ENCODE measurements at regions not wholly inside any gene's neighbourhood (a gene's known extent, or its start where the extent isn't known, plus 50 kb on each side); places are given as distances from the start of the nearest gene placed in this dataset.
"Not testable (repeated sequence)": the region's sequence is repeated elsewhere in the genome, so short reads cannot be mapped to it uniquely, and the experiment has no call there.

DNA sequence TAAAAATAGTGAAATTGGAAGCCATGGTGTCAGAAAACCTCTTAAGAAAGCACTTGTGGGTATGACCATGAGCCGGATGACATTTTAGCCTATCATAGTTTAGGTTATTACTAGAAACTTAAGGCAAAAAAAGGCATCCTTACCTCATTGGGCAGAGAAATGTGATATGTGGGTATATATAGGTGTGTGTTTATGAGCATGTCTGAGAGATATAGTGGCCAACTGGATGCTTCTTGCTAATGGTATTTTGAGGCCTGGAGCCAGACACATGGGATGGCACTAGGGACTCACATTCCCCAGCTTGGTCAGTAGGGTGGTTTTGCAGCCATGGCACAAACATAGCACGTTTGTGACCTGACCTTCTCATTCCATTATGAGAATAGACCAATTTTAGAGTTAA lies 295.6 kb upstream of the MEF2C start:
- Mint-ChIP-seq H3K4me3 (no peak overlapping the region), H3K36me3 (ENCODE audit: low read depth) (no peaks in the 10 kb centered on the region), H3K9me3 (no peaks in the 10 kb centered on the region), H3K4me1 (ENCODE audit: low read depth) (no peaks in the 10 kb centered on the region), H3K27me3 (no peaks in the 10 kb centered on the region), H3K27ac (no peak overlapping the region)
- intact Hi-C loops (cut with micrococcal nuclease) = no loop called here

DNA sequence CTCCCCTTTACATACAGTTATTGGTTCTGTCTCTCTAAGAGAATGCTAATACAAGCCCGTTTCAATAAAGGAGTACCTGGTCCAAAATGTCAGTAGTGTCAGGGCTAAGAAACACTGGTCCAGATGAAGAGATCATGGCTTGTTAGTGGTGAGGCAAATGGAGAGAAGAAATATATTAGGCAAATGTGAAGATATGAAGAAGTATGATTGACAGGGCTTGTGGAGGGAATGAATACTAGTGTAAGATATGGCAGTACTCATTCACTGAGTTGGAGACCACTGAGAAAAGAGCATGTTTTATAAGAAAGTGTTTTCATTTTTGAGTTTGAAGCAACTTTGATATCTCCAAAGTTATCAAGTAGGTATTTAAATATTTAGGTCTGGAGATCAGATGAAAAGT lies 290.5 kb upstream of the MEF2C start:
- Mint-ChIP-seq H3K4me3 (no peak overlapping the region), H3K27ac (no peak overlapping the region), H3K27me3 (no peaks in the 10 kb centered on the region), H3K9me3 (peaks cover 7% of the 10 kb centered on the region), H3K4me1 (ENCODE audit: low read depth) (no peaks in the 10 kb centered on the region), H3K36me3 (ENCODE audit: low read depth) (no peaks in the 10 kb centered on the region)
- intact Hi-C loops (cut with micrococcal nuclease) = no loop called here

DNA sequence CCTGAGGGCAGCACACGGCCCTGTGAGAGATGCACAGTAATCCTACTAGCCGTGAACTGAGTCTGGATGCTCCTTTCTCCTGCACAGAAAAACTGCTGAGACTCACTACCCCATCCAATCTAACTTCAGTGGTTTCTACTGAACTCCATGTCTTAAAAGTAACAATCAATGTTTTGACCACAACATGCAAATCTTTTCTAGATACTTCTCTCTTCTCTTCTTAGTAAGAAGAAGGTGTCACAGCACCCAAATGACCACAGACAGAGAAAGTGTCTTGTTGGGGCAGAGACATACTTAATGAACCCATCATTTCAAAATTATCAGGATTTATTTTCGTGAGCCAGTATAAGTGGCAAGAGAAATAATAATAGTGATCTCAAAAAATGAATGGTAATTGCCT lies 285.8 kb upstream of the MEF2C start:
- H3K27ac Mint-ChIP-seq = no peak overlapping the region
- H3K4me3 Mint-ChIP-seq = no peak overlapping the region

DNA sequence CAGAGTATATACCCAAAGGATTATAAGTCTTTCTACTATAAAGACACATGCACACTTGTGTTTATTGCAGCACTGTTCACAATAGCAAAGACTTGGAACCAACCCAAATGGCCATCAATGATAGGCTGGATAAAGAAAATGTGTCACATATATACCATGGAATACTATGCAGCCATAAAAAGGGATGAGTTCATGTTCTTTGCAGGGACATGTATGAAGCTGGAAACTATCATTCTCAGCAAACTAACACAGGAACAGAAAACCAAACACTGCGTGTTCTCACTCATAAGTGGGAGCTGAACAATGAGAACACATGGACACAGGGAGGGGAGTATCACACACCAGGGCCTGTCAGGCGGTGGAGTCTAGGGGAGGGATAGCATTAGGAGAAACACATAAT lies 281.7 kb upstream of the MEF2C start:
- intact Hi-C loops (cut with micrococcal nuclease); H3K27ac Mint-ChIP-seq; H3K4me1 Mint-ChIP-seq (ENCODE audit: low read depth); H3K36me3 Mint-ChIP-seq (ENCODE audit: low read depth); H3K4me3 Mint-ChIP-seq; H3K27me3 Mint-ChIP-seq: not testable (repeated sequence)
- peaks cover 24% of the 10 kb centered on the region for H3K9me3 Mint-ChIP-seq

More for the DNA sequence above, 285.8 kb upstream of the MEF2C start:
- Mint-ChIP-seq H3K4me1 (ENCODE audit: low read depth) (no peaks in the 10 kb centered on the region), H3K9me3 (peaks cover 7% of the 10 kb centered on the region), H3K27me3 (no peaks in the 10 kb centered on the region), H3K36me3 (ENCODE audit: low read depth) (no peaks in the 10 kb centered on the region)
- intact Hi-C loops (cut with micrococcal nuclease) = no loop called here

DNA sequence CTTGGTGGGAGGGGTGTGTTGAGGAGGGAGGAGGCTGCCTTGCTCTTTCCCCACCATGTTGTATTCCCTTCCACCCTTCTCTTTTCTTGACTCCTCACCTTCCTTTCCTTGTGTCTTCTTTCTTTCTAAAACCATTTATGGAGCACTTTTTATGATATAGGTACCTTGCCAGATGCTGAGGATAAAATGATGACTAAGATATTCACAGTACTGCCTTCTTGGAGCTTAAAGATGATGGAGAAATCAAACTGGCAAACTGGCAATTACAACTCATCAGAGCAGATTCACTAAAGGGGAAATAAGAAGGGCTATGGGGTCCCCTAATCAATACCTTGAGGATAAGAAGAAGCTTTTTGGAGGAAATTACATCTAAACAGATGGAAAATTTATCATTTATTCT lies 273.2 kb upstream of the MEF2C start:
- no peak overlapping the region for H3K27ac Mint-ChIP-seq
- intact Hi-C loops (cut with micrococcal nuclease) = no loop called here
- H3K9me3 Mint-ChIP-seq = peaks cover 18% of the 10 kb centered on the region
- H3K36me3 Mint-ChIP-seq (ENCODE audit: low read depth) = no peaks in the 10 kb centered on the region
- no peaks in the 10 kb centered on the region for H3K27me3 Mint-ChIP-seq
- no peak overlapping the region for H3K4me3 Mint-ChIP-seq
- no peaks in the 10 kb centered on the region for H3K4me1 Mint-ChIP-seq (ENCODE audit: low read depth)

DNA sequence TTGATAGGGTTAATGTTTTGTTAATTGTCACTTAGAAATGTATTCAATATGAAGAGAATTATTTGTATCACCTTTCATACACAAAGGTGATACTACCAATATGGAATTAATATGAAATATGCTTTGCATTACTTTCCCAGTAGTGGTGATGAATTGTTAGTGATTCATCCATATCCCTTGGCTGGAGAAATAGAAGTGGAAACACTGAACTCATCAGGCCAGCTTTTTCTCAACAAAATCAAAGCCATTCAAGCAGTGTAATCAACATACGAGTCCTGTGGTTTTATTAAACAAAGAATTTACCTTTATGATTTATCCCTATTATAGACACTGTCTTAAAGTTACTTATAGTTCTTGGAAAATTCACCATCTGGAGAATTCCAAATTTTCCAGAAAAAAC lies 264.0 kb upstream of the MEF2C start:
- Mint-ChIP-seq H3K4me1 (ENCODE audit: low read depth) (no peaks in the 10 kb centered on the region), H3K9me3 (no peaks in the 10 kb centered on the region), H3K27me3 (no peaks in the 10 kb centered on the region), H3K4me3 (no peak overlapping the region), H3K27ac (no peak overlapping the region), H3K36me3 (ENCODE audit: low read depth) (no peaks in the 10 kb centered on the region)
- intact Hi-C loops (cut with micrococcal nuclease) = no loop called here

DNA sequence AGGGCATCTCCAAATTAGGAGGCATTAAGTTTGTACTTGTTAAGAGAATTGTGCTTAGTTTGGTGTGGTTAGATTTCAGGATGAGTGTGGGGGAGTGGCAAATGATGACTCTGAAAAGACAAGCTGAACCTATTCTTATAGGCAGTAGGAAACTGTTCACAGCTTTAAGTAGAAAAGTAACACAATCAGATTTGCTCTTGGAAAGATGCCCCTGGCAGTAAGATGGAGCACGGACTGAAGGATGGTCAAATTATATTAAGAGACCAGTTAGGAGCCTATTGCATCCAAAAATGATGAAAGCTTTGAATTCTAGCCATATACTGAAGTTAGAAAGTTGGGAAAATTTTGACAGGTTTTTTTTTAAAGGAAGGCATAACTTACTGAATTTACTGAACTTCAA lies 254.2 kb upstream of the MEF2C start:
- Mint-ChIP-seq H3K9me3 (peaks cover 6% of the 10 kb centered on the region), H3K4me3 (no peak overlapping the region), H3K36me3 (ENCODE audit: low read depth) (no peaks in the 10 kb centered on the region), H3K4me1 (ENCODE audit: low read depth) (no peaks in the 10 kb centered on the region), H3K27me3 (no peaks in the 10 kb centered on the region), H3K27ac (no peak overlapping the region)
- intact Hi-C loops (cut with micrococcal nuclease) = no loop called here

DNA sequence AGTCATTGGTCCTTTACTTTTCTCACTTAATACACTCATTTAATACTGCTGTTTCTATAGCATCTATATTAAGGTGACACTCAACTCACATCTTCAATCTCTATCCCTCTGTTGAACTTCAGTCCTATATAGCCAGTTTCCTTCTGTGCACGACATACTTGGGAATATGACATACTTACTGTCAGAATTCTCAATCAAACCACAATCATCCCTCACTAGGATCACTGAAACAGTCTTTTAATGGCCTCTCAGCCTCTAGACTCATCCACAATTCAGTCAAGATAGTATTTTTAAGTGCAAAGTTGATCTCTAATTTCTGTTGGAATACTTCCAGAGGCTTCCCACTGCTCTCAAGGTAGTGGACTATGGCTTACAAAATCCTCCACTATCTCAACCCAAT lies 251.0 kb upstream of the MEF2C start:
- Mint-ChIP-seq H3K27me3 (no peaks in the 10 kb centered on the region), H3K9me3 (no peaks in the 10 kb centered on the region), H3K4me1 (ENCODE audit: low read depth) (no peaks in the 10 kb centered on the region), H3K4me3 (no peak overlapping the region), H3K27ac (no peak overlapping the region), H3K36me3 (ENCODE audit: low read depth) (no peaks in the 10 kb centered on the region)
- intact Hi-C loops (cut with micrococcal nuclease) = no loop called here

DNA sequence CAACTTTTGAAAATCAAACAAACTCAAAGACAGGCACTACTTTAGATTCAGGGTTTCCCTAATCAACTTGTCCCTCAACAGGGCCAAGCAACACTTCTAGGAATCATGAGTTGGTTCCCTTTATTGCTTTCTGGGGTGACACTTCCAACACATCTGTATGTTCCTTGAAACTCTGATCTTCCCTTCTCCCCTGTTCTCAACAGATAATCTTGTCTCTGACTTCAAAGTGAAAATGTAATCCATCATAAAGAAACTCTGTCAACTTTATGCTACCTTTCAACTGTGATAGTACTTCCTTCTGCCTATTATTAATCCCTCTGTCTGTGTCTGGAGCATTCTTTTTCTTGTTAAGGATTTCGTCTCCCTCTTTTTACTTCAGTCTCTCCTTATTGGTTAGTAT lies 250.1 kb upstream of the MEF2C start:
- H3K27me3 Mint-ChIP-seq = no peaks in the 10 kb centered on the region
- no peaks in the 10 kb centered on the region for H3K36me3 Mint-ChIP-seq (ENCODE audit: low read depth)
- intact Hi-C loops (cut with micrococcal nuclease) = no loop called here
- H3K4me1 Mint-ChIP-seq (ENCODE audit: low read depth) = peaks cover 4% of the 10 kb centered on the region
- H3K9me3 Mint-ChIP-seq = no peaks in the 10 kb centered on the region
- no peak overlapping the region for H3K27ac Mint-ChIP-seq
- no peak overlapping the region for H3K4me3 Mint-ChIP-seq

DNA sequence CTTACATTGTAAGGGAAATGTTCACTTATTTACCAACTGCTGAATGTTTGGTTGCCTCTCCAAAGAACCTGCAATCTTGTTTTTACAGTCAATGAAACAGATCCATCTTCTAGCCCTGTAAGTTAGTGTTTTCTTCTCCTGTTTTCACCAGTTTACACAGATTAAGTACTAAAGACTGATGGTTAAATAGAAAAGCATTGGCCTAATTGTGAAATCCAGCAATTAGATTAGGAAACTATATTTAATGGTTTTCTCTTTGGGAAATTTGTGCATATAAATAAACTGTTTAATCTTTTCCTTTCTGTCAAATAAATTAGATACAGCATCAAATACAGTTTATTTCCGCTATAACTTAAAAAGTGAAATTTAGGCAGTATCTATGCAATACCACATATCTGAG lies 247.9 kb upstream of the MEF2C start:
- Mint-ChIP-seq H3K4me3 (no peak overlapping the region), H3K27me3 (no peaks in the 10 kb centered on the region), H3K27ac (no peak overlapping the region), H3K4me1 (ENCODE audit: low read depth) (peaks cover 7% of the 10 kb centered on the region), H3K9me3 (no peaks in the 10 kb centered on the region), H3K36me3 (ENCODE audit: low read depth) (no peaks in the 10 kb centered on the region)
- intact Hi-C loops (cut with micrococcal nuclease) = no loop called here

DNA sequence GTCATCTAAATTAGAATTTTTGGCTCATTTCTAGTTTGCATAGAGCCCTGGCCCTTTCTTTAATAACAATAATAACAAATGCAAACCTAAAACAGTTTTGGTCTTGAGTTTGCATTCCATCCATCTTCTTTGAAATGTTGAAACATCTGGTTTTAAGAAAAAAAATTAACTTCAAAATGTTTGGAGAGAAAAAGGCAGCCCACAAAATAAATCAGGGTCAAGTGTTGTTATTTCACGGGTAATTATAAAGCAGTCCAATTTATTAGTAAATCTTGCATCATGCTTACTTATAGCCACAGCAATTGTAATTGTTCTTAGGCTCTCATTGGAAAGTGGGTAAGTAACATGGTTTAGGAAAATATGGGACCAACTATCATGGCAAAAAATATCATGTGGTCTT lies 247.0 kb upstream of the MEF2C start:
- Mint-ChIP-seq H3K4me1 (ENCODE audit: low read depth) (peaks cover 7% of the 10 kb centered on the region), H3K27ac (no peak overlapping the region), H3K9me3 (no peaks in the 10 kb centered on the region), H3K4me3 (no peak overlapping the region), H3K36me3 (ENCODE audit: low read depth) (no peaks in the 10 kb centered on the region), H3K27me3 (no peaks in the 10 kb centered on the region)
- intact Hi-C loops (cut with micrococcal nuclease) = no loop called here

DNA sequence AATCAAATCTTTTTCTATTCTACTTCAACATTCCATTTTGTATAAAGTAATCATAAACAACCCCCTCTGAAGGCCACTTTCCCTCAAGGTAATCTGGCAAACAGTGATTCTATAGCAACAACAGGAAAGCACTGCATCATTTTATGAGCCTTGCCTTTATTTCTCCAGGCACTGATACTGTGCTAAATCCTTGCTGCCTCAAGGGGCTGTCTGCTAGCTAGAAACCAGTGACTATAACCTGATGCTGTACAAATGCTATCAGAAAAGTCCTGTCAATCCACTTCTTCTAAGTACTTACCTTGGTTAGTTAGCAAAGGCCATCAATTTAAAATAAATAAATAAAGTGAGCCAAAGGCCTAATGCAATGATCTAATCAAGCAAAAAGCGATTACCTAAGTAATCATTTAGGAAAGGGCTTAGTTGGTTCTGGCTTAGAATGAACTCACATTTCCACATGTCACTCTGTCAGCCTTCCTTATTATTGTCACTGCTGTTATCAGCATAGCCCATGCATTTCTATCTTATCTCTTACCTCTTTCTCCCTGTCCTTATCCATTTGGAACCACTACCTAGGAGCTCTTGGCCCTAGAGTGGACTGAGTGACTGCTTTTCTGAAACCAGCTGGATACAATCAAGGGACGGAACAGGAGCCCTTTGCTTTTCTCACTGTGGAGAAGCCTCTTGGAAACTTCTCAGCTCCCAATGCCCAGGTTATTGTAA lies 246.1 kb upstream of the MEF2C start:
- Mint-ChIP-seq H3K4me1 (ENCODE audit: low read depth) (peaks cover 7% of the 10 kb centered on the region), H3K27ac (no peak overlapping the region), H3K27me3 (no peaks in the 10 kb centered on the region), H3K4me3 (no peak overlapping the region), H3K9me3 (no peaks in the 10 kb centered on the region), H3K36me3 (ENCODE audit: low read depth) (no peaks in the 10 kb centered on the region)
- intact Hi-C loops (cut with micrococcal nuclease) = no loop called here

DNA sequence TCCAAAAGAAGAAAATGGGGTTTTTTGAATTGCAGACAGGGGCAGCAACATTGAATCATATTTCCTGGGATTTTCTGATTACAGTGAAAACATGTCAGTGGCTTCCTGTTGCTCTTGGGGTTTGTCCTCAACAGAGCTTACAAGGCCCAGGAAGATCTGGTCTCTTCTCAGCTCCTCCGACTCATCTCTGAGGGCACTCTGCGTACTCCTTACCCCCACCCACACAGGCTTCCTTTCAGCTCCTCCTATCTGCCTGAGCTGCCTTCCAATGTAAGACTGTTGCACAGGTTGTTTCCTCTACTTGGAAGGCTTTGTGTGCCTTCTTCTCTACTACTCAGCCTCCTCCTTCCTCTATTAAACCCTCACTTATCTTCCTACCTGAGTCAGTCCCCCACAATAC lies 245.1 kb upstream of the MEF2C start:
- no peaks in the 10 kb centered on the region for H3K36me3 Mint-ChIP-seq (ENCODE audit: low read depth)
- no peak overlapping the region for H3K4me3 Mint-ChIP-seq
- H3K27me3 Mint-ChIP-seq = no peaks in the 10 kb centered on the region
- intact Hi-C loops (cut with micrococcal nuclease) = no loop called here
- H3K4me1 Mint-ChIP-seq (ENCODE audit: low read depth) = peaks cover 10% of the 10 kb centered on the region
- H3K27ac Mint-ChIP-seq = no peak overlapping the region
- no peaks in the 10 kb centered on the region for H3K9me3 Mint-ChIP-seq

DNA sequence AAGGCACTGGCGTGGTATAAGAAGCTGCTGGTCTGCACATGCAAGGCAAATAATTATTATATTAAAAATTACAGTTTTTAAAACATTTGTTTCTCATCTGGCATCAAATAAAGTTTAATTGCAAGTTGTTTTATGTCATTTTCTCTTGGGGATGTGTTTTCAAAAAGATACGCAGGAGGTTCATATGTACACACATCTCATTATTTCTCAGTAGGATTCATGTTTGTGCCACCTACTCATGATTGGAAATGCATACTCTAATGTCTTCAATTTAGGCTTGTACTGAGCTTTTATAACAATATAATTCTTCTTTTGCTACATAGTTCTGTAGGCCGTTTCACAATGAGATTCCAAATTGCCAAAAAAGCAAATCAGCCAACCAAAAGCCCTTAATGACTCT lies 244.2 kb upstream of the MEF2C start:
- H3K27ac Mint-ChIP-seq = no peak overlapping the region
- H3K36me3 Mint-ChIP-seq (ENCODE audit: low read depth) = no peaks in the 10 kb centered on the region
- intact Hi-C loops (cut with micrococcal nuclease) = no loop called here
- H3K9me3 Mint-ChIP-seq = no peaks in the 10 kb centered on the region
- no peaks in the 10 kb centered on the region for H3K27me3 Mint-ChIP-seq
- peaks cover 12% of the 10 kb centered on the region for H3K4me1 Mint-ChIP-seq (ENCODE audit: low read depth)
- H3K4me3 Mint-ChIP-seq = no peak overlapping the region

DNA sequence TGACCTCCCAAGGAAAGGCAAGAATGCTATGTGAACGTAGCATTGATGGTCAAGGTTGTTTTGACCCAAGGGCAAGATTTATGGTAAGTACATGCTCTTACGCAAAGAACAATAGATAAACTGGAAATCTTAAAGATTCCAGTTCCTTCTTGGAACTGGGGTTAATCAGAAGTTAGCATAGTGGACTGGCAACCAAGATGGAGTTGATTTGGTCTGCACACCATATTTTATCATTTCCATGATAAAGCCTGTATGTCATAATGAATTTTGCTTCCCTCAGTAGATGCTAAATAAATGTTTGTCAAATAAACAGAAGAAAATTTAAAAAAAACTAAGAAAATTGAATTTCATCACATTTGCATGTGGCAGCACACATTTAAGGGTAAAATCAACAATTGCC lies 242.4 kb upstream of the MEF2C start:
- Mint-ChIP-seq H3K4me1 (ENCODE audit: low read depth) (peaks cover 12% of the 10 kb centered on the region), H3K4me3 (no peak overlapping the region), H3K27ac (no peak overlapping the region), H3K36me3 (ENCODE audit: low read depth) (no peaks in the 10 kb centered on the region), H3K9me3 (no peaks in the 10 kb centered on the region), H3K27me3 (no peaks in the 10 kb centered on the region)
- intact Hi-C loops (cut with micrococcal nuclease) = no loop called here
